Kidney (tissue), 13 donors: ENCODE measurements at regions not wholly inside any gene's neighbourhood (a gene's known extent, or its start where the extent isn't known, plus 50 kb on each side); places are given as distances from the start of the nearest gene placed in this dataset.

Source experiments
- DNase-seq, 5 donors: peaks; one replicate each; pipeline ENCODE4 v3.0.0-alpha.2; 2013 to 2020
- FAIRE-seq: peaks from 2 replicates; lab custom pipeline; 2012; peaks lifted over from hg19 to GRCh38; lab: Jason Lieb, UNC
- H3K27ac ChIP-seq, 2 donors: one replicate each; pipeline ENCODE4 v1.7.0; 2013; ENCODE audit warnings: low read depth in 2 of 2, low read length in 2 of 2, inconsistent platforms in 1 of 2
- H3K27me3 ChIP-seq: one replicate; pipeline ENCODE4 v1.7.1; 2013; ENCODE audit warnings: low read length, inconsistent platforms; ENCODE audit not compliant: control insufficient read depth, insufficient read depth
- H3K36me3 ChIP-seq, 3 donors: one replicate each; pipeline versions ENCODE4 v1.7.0 to v1.7.1; 2013; ENCODE audit warnings: low read length in 3 of 3, control low read depth in 1 of 3, inconsistent platforms in 1 of 3; ENCODE audit not compliant: insufficient read depth in 3 of 3, control insufficient read depth in 2 of 3
- H3K4me1 ChIP-seq, 3 donors: one replicate each; pipeline versions ENCODE4 v1.7.0 to v1.7.1; 2013; ENCODE audit warnings: low read length in 3 of 3, inconsistent platforms in 1 of 3, low read depth in 1 of 3; ENCODE audit not compliant: control insufficient read depth in 2 of 3, insufficient read depth in 2 of 3
- H3K4me3 ChIP-seq, 3 donors: one replicate each; pipeline versions ENCODE4 v1.7.0 to v1.8.1; 2013; ENCODE audit warnings: low read length in 3 of 3, control low read depth in 1 of 3, inconsistent platforms in 1 of 3
- H3K9ac ChIP-seq, 3 donors: one replicate each; pipeline versions ENCODE4 v1.7.0 to v1.7.1; 2013; ENCODE audit warnings: low read length in 3 of 3, control low read depth in 1 of 3, inconsistent platforms in 1 of 3
- H3K9me3 ChIP-seq, 3 donors: one replicate each; pipeline versions ENCODE4 v1.7.0 to v1.7.1; 2013; ENCODE audit warnings: low read length in 3 of 3, control low read depth in 1 of 3, inconsistent platforms in 1 of 3; ENCODE audit not compliant: control insufficient read depth in 2 of 3, insufficient read depth in 1 of 3
- intact Hi-C: fragments of 100-400 bp; cut with DNase I; formaldehyde crosslinking; loops from one replicate; pipeline ENCODE4 v1.11.1; 2022
- TF ChIP-seq, protein P1 (sequence below): IDR thresholded peaks from 3 replicates; pipeline ENCODE4 v1.5.1; 2012; ENCODE audit warnings: mild to moderate bottlenecking, moderate library complexity, borderline replicate concordance; ENCODE audit not compliant: insufficient read depth; ENCODE audit errors: extremely low read depth
- donor health status: control.
- donor health status: control.
- donor health status: control.
- donor health status: control.
- donor health status: control.
- donor health status: DM: yes; HTN: yes; CAD: no.
- donor health status: Normal renal cell carcinoma (clear cell type).

DNA sequence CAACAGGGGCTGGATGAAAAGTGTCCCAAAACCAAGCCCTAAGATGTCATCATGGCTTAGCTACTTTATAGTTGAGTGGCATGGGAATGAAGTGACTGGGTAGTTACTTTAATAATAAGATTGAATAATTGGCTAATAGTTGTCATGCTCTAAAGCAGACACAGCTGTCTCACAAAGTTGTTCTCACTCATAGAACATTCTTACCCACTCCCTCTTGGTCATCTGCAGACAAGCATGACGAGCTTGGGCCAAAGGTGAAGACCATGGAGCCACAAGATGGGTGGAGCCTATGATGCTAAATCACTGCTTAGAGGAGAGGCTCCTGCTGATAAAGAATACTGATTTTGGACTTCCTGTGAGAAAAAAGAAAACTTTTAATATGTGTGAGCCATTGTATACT, 62.4 kb upstream of the MMADHC start:
- no peak overlapping the region for H3K4me3 ChIP-seq
- TF ChIP-seq, protein P1, sequence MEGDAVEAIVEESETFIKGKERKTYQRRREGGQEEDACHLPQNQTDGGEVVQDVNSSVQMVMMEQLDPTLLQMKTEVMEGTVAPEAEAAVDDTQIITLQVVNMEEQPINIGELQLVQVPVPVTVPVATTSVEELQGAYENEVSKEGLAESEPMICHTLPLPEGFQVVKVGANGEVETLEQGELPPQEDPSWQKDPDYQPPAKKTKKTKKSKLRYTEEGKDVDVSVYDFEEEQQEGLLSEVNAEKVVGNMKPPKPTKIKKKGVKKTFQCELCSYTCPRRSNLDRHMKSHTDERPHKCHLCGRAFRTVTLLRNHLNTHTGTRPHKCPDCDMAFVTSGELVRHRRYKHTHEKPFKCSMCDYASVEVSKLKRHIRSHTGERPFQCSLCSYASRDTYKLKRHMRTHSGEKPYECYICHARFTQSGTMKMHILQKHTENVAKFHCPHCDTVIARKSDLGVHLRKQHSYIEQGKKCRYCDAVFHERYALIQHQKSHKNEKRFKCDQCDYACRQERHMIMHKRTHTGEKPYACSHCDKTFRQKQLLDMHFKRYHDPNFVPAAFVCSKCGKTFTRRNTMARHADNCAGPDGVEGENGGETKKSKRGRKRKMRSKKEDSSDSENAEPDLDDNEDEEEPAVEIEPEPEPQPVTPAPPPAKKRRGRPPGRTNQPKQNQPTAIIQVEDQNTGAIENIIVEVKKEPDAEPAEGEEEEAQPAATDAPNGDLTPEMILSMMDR = no peak
- no peak for FAIRE-seq
- H3K9me3 ChIP-seq = peaks cover 0 to 9% (median 0%) of the 10 kb centered on the region in 3 donors
- no peaks in the 10 kb centered on the region for H3K36me3 ChIP-seq
- no peak for DNase-seq
- no peak overlapping the region for H3K9ac ChIP-seq
- no peaks in the 10 kb centered on the region for H3K4me1 ChIP-seq
- no peaks in the 10 kb centered on the region for H3K27me3 ChIP-seq
- H3K27ac ChIP-seq = no peak overlapping the region
- intact Hi-C loops = no loop called here

DNA sequence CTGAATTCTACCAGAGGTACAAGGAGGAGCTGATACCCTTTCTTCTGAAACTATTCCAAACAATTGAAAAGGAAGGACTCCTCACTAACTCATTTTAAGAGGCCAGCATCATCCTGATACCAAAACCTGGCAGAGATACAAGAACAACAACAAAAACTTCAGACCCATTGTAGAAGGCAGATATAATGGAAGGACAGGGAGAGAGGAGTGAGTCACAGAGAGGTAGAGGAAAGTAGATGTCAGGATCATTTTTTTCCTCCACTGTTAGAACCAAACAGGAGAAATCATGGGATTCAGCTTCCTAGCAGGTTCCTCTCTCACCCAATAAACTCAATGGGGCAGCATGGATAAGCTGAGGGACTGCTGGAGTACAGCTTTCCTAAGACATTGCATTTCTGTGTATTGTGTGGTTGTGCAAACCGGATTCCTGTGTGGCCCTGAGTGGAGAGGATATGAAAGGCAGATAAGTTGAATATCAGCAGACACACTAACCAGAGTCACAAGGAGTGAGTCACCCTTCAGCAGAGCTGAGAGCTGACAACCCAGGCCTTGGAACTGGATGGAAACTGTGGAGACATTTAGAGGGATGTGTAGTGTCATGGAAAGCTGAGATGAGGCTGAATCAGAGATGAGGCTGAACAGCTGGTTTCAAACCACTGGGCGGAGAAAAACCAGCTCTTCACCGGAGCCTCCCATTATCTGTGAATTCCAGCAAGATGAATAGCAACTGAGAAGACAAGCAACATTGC, 60.9 kb upstream of the MMADHC start:
- H3K27ac ChIP-seq = no peak overlapping the region
- DNase-seq = no peak

DNA sequence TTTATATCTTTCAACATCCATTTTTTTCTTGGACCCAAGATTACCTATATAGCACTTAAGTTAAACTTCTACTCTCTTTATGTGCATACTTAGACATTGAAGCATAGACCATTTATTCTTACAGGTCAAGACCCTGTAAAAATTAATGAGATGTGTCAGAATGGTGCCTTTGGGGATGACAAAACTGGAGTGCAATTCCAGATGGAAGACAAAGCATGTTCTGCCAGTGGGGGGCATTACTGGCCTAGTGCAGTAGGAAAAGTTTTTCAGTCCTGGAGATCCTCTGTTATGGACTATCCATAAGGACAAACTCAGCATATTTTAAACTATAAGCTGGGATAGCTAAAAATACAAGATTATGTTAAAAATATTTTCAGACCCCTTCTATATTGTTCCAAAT, 57.8 kb upstream of the MMADHC start:
- FAIRE-seq (no peak), DNase-seq (peak in 2 of 5 donors; percentile 46 to 53)
- intact Hi-C loops = no loop called here
- TF ChIP-seq, protein P1 = no peak
- Histone ChIP-seq H3K9me3 (no peaks in the 10 kb centered on the region), H3K27me3 (no peaks in the 10 kb centered on the region), H3K4me3 (no peak overlapping the region), H3K9ac (no peak overlapping the region), H3K36me3 (no peaks in the 10 kb centered on the region), H3K4me1 (no peaks in the 10 kb centered on the region), H3K27ac (no peak overlapping the region)

More for the DNA sequence above, 60.9 kb upstream of the MMADHC start:
- Histone ChIP-seq H3K4me1 (no peaks in the 10 kb centered on the region), H3K9me3 (peaks cover 0 to 9% (median 0%) of the 10 kb centered on the region in 3 donors), H3K36me3 (no peaks in the 10 kb centered on the region), H3K27me3 (no peaks in the 10 kb centered on the region), H3K9ac (no peak overlapping the region), H3K4me3 (no peak overlapping the region)
- TF ChIP-seq, protein P1 = no peak
- no peak for FAIRE-seq
- intact Hi-C loops = no loop called here
